A673 (cell line): ENCODE measurements at regions not wholly inside any gene's neighbourhood (a gene's known extent, or its start where the extent isn't known, plus 50 kb on each side); places are given as distances from the start of the nearest gene placed in this dataset.
A peak's percentile ranks its signal among the peaks of the same experiment; 100 is the strongest.

Experiments used
- BruUV-seq: library from RNA; stranded (reverse); fragments of 400-500 nt; replicated peaks from 2 replicates; lab custom pipeline; 2021; lab: Mats Ljungman, UMichigan
- CTCF ChIA-PET: fragments of 300-600 bp; sonication (Branson Sonifier 250); formaldehyde crosslinking; loops from one replicate; lab custom pipeline; 2022; ENCODE audit warnings: antibody characterized with exemption; lab: Charles Lee
- POLR2A ChIA-PET: fragments of 300-600 bp; sonication (Branson Sonifier 250); formaldehyde crosslinking; loops from one replicate; lab custom pipeline; 2022; ENCODE audit warnings: antibody characterized with exemption; ENCODE audit not compliant: low non-redundant PET; lab: Charles Lee
- DNase-seq: peaks from one replicate; pipeline ENCODE4 v3.0.0-alpha.2; 2015; ENCODE audit warnings: low spot score
- H3K27ac ChIP-seq: fragments of 200-600 bp; sonication (generic); 2 replicates; pipeline ENCODE4 v1.5.1; 2016; ENCODE audit warnings: mixed run types, low read depth, mild to moderate bottlenecking, mixed read lengths, antibody characterized with exemption, low read length; ENCODE audit not compliant: poor library complexity, severe bottlenecking
- H3K27me3 ChIP-seq: fragments of 200-600 bp; sonication (generic); replicated peaks from 2 replicates; pipeline ENCODE4 v1.6.1; 2017; ENCODE audit warnings: mixed run types, low read depth, mild to moderate bottlenecking, mixed read lengths, antibody characterized with exemption, low read length; ENCODE audit not compliant: insufficient read depth, poor library complexity
- H3K36me3 ChIP-seq: fragments of 200-600 bp; sonication (generic); 2 replicates; pipeline ENCODE4 v1.6.1; 2016; ENCODE audit warnings: mixed run types, mild to moderate bottlenecking, mixed read lengths, antibody characterized with exemption, low read length; ENCODE audit not compliant: insufficient read depth, poor library complexity, severe bottlenecking
- H3K4me1 ChIP-seq: fragments of 200-600 bp; sonication (generic); 2 replicates; pipeline ENCODE4 v1.6.1; 2017; ENCODE audit warnings: mixed run types, mild to moderate bottlenecking, mixed read lengths, antibody characterized with exemption, low read length; ENCODE audit not compliant: insufficient read depth, poor library complexity, severe bottlenecking
- H3K4me3 ChIP-seq: fragments of 200-600 bp; sonication (generic); 2 replicates; pipeline ENCODE4 v1.5.1; 2016; ENCODE audit warnings: low read depth, mixed run types, mild to moderate bottlenecking, mixed read lengths, low read length; ENCODE audit not compliant: poor library complexity, severe bottlenecking
- H3K9me3 ChIP-seq: fragments of 200-600 bp; sonication (generic); 2 replicates; pipeline ENCODE4 v1.6.1; 2016; ENCODE audit warnings: mixed run types, low read depth, mild to moderate bottlenecking, mixed read lengths, antibody characterized with exemption, low read length; ENCODE audit not compliant: poor library complexity, severe bottlenecking
- EZH2 ChIP-seq: fragments of 200-600 bp; sonication (generic); IDR thresholded peaks from 2 replicates; pipeline ENCODE4 v1.6.1; 2017; ENCODE audit warnings: borderline replicate concordance, low read depth, mild to moderate bottlenecking, mixed read lengths, antibody characterized with exemption, low read length; ENCODE audit not compliant: poor library complexity, severe bottlenecking
- intact Hi-C: fragments of 100-400 bp; cut with micrococcal nuclease; formaldehyde crosslinking; loops from one replicate; pipeline ENCODE4 v1.10.0; 2022; ENCODE audit not compliant: unreplicated experiment
- TF ChIP-seq, protein P1 (sequence below): fragments of 300-800, 200-600 bp; sonication (generic); conservative IDR thresholded peaks from 2 replicates; pipeline ENCODE4 v1.5.1; 2017; ENCODE audit warnings: low read depth, mild to moderate bottlenecking, antibody characterized with exemption, low read length, moderate library complexity, mixed read lengths

DNA sequence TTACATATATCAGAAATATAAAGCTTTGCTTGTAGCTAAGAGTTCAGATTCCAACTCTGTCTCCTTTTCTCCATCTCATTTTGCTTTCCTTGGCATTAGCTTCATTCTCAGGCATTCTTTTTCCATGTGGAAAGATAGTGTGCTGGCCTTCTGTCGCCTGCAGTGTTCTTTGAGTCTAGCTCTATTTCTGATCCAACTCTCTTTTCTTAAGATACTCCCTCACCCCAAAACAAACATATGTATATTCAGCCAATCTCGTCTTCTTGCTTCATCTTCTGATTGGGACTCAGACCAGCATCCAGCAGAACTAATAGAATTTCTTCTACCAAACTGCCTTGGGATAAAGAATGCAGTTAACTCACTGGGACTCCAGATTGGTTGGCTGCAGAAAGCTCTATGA lies 532.2 kb downstream of the MID1IP1 start:
- Histone ChIP-seq H3K27me3 (no peaks in the 10 kb centered on the region), H3K27ac (no peak overlapping the region), H3K4me1 (no peaks in the 10 kb centered on the region), H3K36me3 (no peaks in the 10 kb centered on the region), H3K4me3 (no peak overlapping the region), H3K9me3 (no peaks in the 10 kb centered on the region)
- POLR2A ChIA-PET = no interaction called here
- BruUV-seq = no TSS peak
- intact Hi-C loops = no loop called here
- TF ChIP-seq, protein P1, sequence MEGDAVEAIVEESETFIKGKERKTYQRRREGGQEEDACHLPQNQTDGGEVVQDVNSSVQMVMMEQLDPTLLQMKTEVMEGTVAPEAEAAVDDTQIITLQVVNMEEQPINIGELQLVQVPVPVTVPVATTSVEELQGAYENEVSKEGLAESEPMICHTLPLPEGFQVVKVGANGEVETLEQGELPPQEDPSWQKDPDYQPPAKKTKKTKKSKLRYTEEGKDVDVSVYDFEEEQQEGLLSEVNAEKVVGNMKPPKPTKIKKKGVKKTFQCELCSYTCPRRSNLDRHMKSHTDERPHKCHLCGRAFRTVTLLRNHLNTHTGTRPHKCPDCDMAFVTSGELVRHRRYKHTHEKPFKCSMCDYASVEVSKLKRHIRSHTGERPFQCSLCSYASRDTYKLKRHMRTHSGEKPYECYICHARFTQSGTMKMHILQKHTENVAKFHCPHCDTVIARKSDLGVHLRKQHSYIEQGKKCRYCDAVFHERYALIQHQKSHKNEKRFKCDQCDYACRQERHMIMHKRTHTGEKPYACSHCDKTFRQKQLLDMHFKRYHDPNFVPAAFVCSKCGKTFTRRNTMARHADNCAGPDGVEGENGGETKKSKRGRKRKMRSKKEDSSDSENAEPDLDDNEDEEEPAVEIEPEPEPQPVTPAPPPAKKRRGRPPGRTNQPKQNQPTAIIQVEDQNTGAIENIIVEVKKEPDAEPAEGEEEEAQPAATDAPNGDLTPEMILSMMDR = no peak
- TF ChIP-seq EZH2 = no peak
- CTCF ChIA-PET = no interaction called here
- no peak for DNase-seq

DNA sequence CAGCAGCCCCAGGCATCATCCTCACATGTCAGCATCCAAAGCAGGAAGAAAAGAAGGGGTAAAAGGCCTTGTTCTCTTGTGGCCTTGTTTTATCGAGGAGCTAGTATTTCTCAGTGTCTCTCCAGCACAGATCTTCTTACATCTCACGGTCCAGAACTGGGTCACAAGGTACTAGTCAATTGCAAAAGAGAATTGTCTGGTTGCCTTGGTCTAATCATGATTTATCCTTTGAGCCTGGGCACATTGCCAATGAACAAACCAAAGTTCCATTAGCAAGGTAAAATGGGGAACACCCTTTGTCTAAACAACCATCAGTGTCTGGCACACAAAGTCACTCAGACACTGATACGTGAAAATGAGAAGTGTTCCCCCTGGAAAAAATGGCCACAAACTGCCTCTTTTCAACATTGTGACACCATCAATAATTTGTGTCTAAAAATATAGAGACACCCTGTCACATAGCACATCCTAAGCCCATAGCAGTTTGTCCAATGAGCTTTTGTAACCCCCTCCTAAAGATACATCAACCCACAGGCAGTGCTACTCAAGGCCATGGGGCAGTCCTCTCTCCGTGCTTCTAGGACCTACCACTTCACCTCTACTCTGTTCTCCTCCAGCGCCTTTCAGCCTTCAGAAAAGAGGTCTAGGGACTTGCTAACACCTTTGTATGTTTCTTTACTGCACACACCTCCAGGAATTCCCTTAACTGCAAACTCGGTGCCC lies 534.4 kb downstream of the MID1IP1 start:
- intact Hi-C loops = no loop called here
- Histone ChIP-seq H3K27me3 (no peaks in the 10 kb centered on the region), H3K4me1 (no peaks in the 10 kb centered on the region), H3K9me3 (no peaks in the 10 kb centered on the region), H3K4me3 (no peak overlapping the region), H3K27ac (no peak overlapping the region), H3K36me3 (no peaks in the 10 kb centered on the region)
- ChIA-PET POLR2A (no interaction called here), CTCF (no interaction called here)
- DNase-seq = no peak
- BruUV-seq = no TSS peak
- TF ChIP-seq EZH2 = no peak
- TF ChIP-seq, protein P1 = no peak

DNA sequence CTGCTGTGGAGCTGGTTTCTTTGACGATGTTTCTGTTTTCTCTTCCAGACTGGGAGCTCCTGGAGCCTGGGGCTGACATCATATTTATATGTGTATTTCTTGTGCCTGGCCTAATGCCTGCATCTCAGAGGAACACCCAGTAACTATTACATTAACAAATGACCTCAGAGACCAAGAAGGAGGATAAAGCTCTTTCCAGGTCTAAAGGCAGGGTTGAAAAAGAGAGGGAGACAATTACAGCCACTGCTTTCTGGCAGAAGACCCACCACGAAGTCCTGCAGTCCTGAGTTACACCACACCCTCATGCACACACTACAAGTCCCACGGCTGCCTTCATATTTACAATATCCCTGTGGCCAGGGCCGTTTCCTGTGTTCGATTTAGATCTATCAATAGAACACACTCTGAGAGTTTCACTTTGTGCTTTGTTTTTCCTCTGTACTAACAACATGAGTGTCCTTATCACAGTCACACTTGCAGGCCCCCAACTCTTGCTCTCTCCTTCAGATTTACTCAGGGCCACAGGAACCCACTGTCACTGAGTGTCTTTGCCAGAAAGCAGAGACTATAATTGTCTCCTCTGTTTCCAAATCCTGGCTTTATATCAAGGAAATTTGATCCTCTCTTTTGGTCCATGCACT lies 535.5 kb downstream of the MID1IP1 start:
- TF ChIP-seq, protein P1 = no peak
- no peak for TF ChIP-seq EZH2
- DNase-seq = peak; percentile 3
- Histone ChIP-seq H3K9me3 (no peaks in the 10 kb centered on the region), H3K27me3 (no peaks in the 10 kb centered on the region), H3K4me3 (no peak overlapping the region), H3K4me1 (no peaks in the 10 kb centered on the region), H3K27ac (no peak overlapping the region), H3K36me3 (no peaks in the 10 kb centered on the region)
- ChIA-PET POLR2A (no interaction called here), CTCF (no interaction called here)
- BruUV-seq = no TSS peak
- intact Hi-C loops = no loop called here
